MM.1S (cell line): ENCODE measurements at regions not wholly inside any gene's neighbourhood (a gene's known extent, or its start where the extent isn't known, plus 50 kb on each side); places are given as distances from the start of the nearest gene placed in this dataset.

Source experiments
- EZH2 ChIP-seq: fragments of 300-600 bp; sonication (generic); optimal IDR thresholded peaks from 2 replicates; pipeline ENCODE3; 2017; ENCODE audit warnings: low read depth, mild to moderate bottlenecking, antibody characterized with exemption, low read length, mixed read lengths
- EZH2phosphoT487 ChIP-seq: fragments of 300-600 bp; sonication (generic); IDR thresholded peaks from 2 replicates; pipeline ENCODE4 v1.6.1; 2018; ENCODE audit warnings: antibody characterized with exemption, low read length
- TF ChIP-seq, protein P1 (sequence below): fragments of 300-600 bp; sonication (generic); IDR thresholded peaks from 2 replicates; pipeline ENCODE4 v1.5.1; 2016; ENCODE audit warnings: antibody characterized with exemption, low read length, mixed read lengths

DNA sequence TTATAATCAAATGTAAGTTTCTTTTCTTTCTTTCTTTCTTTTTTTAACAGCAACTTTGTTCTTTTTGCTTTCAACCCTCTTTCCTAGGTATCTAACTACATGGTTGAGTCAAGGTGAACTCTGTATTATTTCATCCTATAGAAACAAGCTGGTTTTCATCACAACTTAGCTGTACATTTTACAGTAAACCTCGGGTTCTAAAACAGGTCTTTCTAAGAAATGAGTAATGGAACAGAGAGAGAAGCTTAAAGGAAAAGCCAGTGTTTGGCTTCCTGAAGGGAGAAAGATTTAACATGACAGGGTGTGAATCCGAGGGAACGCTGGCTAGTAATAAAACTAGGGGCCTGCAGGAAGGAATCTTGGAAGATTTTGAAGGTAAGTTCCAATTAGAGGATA lies 143.4 kb upstream of the ITGB1 start:
- TF ChIP-seq EZH2phosphoT487 = no peak
- TF ChIP-seq, protein P1, sequence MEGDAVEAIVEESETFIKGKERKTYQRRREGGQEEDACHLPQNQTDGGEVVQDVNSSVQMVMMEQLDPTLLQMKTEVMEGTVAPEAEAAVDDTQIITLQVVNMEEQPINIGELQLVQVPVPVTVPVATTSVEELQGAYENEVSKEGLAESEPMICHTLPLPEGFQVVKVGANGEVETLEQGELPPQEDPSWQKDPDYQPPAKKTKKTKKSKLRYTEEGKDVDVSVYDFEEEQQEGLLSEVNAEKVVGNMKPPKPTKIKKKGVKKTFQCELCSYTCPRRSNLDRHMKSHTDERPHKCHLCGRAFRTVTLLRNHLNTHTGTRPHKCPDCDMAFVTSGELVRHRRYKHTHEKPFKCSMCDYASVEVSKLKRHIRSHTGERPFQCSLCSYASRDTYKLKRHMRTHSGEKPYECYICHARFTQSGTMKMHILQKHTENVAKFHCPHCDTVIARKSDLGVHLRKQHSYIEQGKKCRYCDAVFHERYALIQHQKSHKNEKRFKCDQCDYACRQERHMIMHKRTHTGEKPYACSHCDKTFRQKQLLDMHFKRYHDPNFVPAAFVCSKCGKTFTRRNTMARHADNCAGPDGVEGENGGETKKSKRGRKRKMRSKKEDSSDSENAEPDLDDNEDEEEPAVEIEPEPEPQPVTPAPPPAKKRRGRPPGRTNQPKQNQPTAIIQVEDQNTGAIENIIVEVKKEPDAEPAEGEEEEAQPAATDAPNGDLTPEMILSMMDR = no peak
- no peak for TF ChIP-seq EZH2
